PC-9 (cell line): ENCODE measurements at regions not wholly inside any gene's neighbourhood (a gene's known extent, or its start where the extent isn't known, plus 50 kb on each side); places are given as distances from the start of the nearest gene placed in this dataset.
A peak's percentile ranks its signal among the peaks of the same experiment; 100 is the strongest.
"Not testable (repeated sequence)": the region's sequence is repeated elsewhere in the genome, so short reads cannot be mapped to it uniquely, and the experiment has no call there.

Experiments used
- BruUV-seq: library from RNA; stranded (reverse); fragments of 400-500 nt; replicated peaks from 2 replicates; lab custom pipeline; 2021; lab: Mats Ljungman, UMichigan
- CTCF ChIA-PET: fragments of 300-600 bp; sonication (Branson Sonifier 250); formaldehyde crosslinking; loops from one replicate; lab custom pipeline; 2022; ENCODE audit warnings: antibody characterized with exemption; lab: Charles Lee
- POLR2A ChIA-PET: fragments of 300-600 bp; sonication (Branson Sonifier 250); formaldehyde crosslinking; loops from one replicate; lab custom pipeline; 2022; ENCODE audit warnings: antibody characterized with exemption; ENCODE audit not compliant: unreplicated experiment; lab: Charles Lee
- DNase-seq, 2 experiments: peaks; one replicate each; pipeline versions ENCODE4 v3.0.0 to v3.0.0-alpha.2; 2015 to 2022; ENCODE audit warnings: mixed read lengths in 1 of 2
- H2AFZ ChIP-seq: fragments of 200-600 bp; sonication (generic); 2 replicates; pipeline ENCODE4 v1.8.1; 2017; ENCODE audit warnings: antibody characterized with exemption
- H3F3A ChIP-seq: fragments of 200-600 bp; sonication (generic); 2 replicates; pipeline ENCODE4 v1.8.1; 2017; ENCODE audit warnings: antibody characterized with exemption, mild to moderate bottlenecking, low read depth; ENCODE audit not compliant: insufficient read depth
- H3K27ac ChIP-seq: fragments of 200-600 bp; sonication (generic); 2 replicates; pipeline ENCODE4 v1.6.1; 2016; ENCODE audit warnings: mixed run types
- H3K27me3 ChIP-seq: fragments of 200-600 bp; sonication (generic); 2 replicates; pipeline ENCODE4 v1.6.1; 2016; ENCODE audit warnings: low read depth, mixed run types; ENCODE audit not compliant: insufficient read depth
- H3K36me3 ChIP-seq: fragments of 200-600 bp; sonication (generic); 2 replicates; pipeline ENCODE4 v1.6.1; 2016; ENCODE audit warnings: low read depth, mixed run types
- H3K4me1 ChIP-seq: fragments of 200-600 bp; sonication (generic); replicated peaks from 2 replicates; pipeline ENCODE4 v1.6.1; 2016; ENCODE audit warnings: mixed run types; ENCODE audit not compliant: insufficient read depth
- H3K4me2 ChIP-seq: fragments of 200-600 bp; sonication (generic); 2 replicates; pipeline ENCODE4 v1.6.1; 2017; ENCODE audit warnings: mixed run types
- H3K4me3 ChIP-seq: fragments of 200-600 bp; sonication (generic); 2 replicates; pipeline ENCODE4 v1.6.1; 2016; ENCODE audit warnings: mixed run types
- H3K79me2 ChIP-seq: fragments of 200-600 bp; sonication (generic); 2 replicates; pipeline ENCODE4 v1.6.1; 2017; ENCODE audit warnings: low read depth, mixed run types
- H3K9me2 ChIP-seq: fragments of 200-600 bp; sonication (generic); 2 replicates; pipeline ENCODE4 v1.8.1; 2017; ENCODE audit warnings: mild to moderate bottlenecking; ENCODE audit not compliant: insufficient read depth
- H3K9me3 ChIP-seq: fragments of 200-600 bp; sonication (generic); 2 replicates; pipeline ENCODE4 v1.8.1; 2016; ENCODE audit warnings: low read depth; ENCODE audit not compliant: insufficient read depth
- H4K20me1 ChIP-seq: fragments of 200-600 bp; sonication (generic); 2 replicates; pipeline ENCODE4 v1.8.1; 2017; ENCODE audit not compliant: insufficient read depth
- CTCF ChIP-seq: fragments of 200-600 bp; sonication (generic); conservative IDR thresholded peaks from 2 replicates; pipeline ENCODE4 v1.6.1; 2017; ENCODE audit warnings: mixed run types, antibody characterized with exemption, mild to moderate bottlenecking, moderate library complexity
- EZH2 ChIP-seq: fragments of 200-600 bp; sonication (generic); IDR thresholded peaks from 2 replicates; pipeline ENCODE4 v1.8.0; 2017; ENCODE audit warnings: antibody characterized with exemption, low read depth
- intact Hi-C: fragments of 100-400 bp; cut with micrococcal nuclease; formaldehyde crosslinking; loops from one replicate; pipeline ENCODE4 v1.10.0; 2022; ENCODE audit not compliant: unreplicated experiment

GRCh38 chr6:102736941-102737368 is 1343.4 kb downstream of the GRIK2 start:
- Histone ChIP-seq H3K4me1 (no peaks in the 10 kb centered on the region), H2AFZ (no peak overlapping the region; the same call in 1 of the 2 replicates), H3K9me2 (no peaks in the 10 kb centered on the region), H3K27me3 (no peaks in the 10 kb centered on the region), H3K4me3 (no peak overlapping the region), H3K9me3 (no peaks in the 10 kb centered on the region), H4K20me1 (no peaks in the 10 kb centered on the region), H3K27ac (no peak overlapping the region), H3K79me2 (no peaks in the 10 kb centered on the region), H3K36me3 (no peaks in the 10 kb centered on the region), H3F3A (no peaks in the 10 kb centered on the region), H3K4me2 (no peak overlapping the region)
- DNase-seq: no peak
- TF ChIP-seq CTCF: no peak
- no peak for TF ChIP-seq EZH2
- BruUV-seq: no TSS peak
- ChIA-PET CTCF (no interaction called here), POLR2A (no interaction called here)
- intact Hi-C loops: no loop called here

GRCh38 chr6:102732898-102733297 is 1339.4 kb downstream of the GRIK2 start:
- intact Hi-C loops: no loop called here
- H3K27ac ChIP-seq: no peak overlapping the region
- no peaks in the 10 kb centered on the region for H3K27me3 ChIP-seq
- H3K4me1 ChIP-seq: no peaks in the 10 kb centered on the region
- ChIA-PET CTCF (no interaction called here), POLR2A (interaction anchor here (0.6 kb wide), 1 partner anchor 38 kb away, joined by 8 read pairs; no protein-coding TSS in a partner anchor)
- no peaks in the 10 kb centered on the region for H4K20me1 ChIP-seq
- TF ChIP-seq EZH2: no peak
- TF ChIP-seq CTCF: no peak
- BruUV-seq: no TSS peak
- no peaks in the 10 kb centered on the region for H3K36me3 ChIP-seq
- H3K9me2 ChIP-seq: no peaks in the 10 kb centered on the region
- peak in 1 of 2 experiments; percentile 3 for DNase-seq
- H3K9me3 ChIP-seq: no peaks in the 10 kb centered on the region
- no peak overlapping the region for H3K4me2 ChIP-seq
- no peaks in the 10 kb centered on the region for H3F3A ChIP-seq
- no peak overlapping the region for H2AFZ ChIP-seq
- no peaks in the 10 kb centered on the region for H3K79me2 ChIP-seq
- H3K4me3 ChIP-seq: no peak overlapping the region

- H3K9me3 ChIP-seq, H3K9me2 ChIP-seq, H3K27me3 ChIP-seq, H3K4me1 ChIP-seq, CTCF ChIA-PET, H3K36me3 ChIP-seq, POLR2A ChIA-PET, BruUV-seq, H3K79me2 ChIP-seq, intact Hi-C loops, H3K27ac ChIP-seq, H4K20me1 ChIP-seq, H3F3A ChIP-seq: not testable (repeated sequence)
- H3K4me2 ChIP-seq: peak overlapping the region; percentile 78
- peak in 1 of 2 experiments; percentile 62 for DNase-seq
- H2AFZ ChIP-seq: peak overlapping the region; percentile 89
- peak overlapping the region; percentile 59 for H3K4me3 ChIP-seq
Observed at GRCh38 chr6:102722086-102722485, 1328.6 kb downstream of the GRIK2 start.
